ENCODE measurements at regions not wholly inside any gene's neighbourhood (a gene's known extent, or its start where the extent isn't known, plus 50 kb on each side); places are given as distances from the start of the nearest gene placed in this dataset.

DNA sequence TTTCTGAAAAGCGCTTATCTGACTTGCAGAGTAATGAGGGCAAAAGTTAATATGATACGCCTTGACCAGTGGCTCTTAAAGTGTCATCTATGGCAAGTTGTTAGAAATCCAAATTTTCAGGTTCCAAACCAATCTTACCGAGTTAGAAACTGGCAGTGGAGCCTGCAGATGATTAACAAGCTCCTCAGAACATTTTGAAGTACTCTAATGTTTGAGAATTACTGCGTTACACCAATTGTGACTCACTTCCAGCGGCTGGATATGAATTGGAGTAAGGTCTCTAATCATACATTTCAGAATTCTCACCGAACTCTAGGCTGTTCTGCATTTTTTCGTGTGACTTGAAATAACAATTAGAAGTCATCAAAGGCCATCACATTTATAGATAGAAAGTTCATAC, 73.5 kb upstream of the TMPRSS15 start:
- TF ChIP-seq, protein P1, sequence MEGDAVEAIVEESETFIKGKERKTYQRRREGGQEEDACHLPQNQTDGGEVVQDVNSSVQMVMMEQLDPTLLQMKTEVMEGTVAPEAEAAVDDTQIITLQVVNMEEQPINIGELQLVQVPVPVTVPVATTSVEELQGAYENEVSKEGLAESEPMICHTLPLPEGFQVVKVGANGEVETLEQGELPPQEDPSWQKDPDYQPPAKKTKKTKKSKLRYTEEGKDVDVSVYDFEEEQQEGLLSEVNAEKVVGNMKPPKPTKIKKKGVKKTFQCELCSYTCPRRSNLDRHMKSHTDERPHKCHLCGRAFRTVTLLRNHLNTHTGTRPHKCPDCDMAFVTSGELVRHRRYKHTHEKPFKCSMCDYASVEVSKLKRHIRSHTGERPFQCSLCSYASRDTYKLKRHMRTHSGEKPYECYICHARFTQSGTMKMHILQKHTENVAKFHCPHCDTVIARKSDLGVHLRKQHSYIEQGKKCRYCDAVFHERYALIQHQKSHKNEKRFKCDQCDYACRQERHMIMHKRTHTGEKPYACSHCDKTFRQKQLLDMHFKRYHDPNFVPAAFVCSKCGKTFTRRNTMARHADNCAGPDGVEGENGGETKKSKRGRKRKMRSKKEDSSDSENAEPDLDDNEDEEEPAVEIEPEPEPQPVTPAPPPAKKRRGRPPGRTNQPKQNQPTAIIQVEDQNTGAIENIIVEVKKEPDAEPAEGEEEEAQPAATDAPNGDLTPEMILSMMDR (IDR thresholded peaks at IDR 0.05 in 2 of 3, conservative IDR thresholded peaks at IDR 0.05 in 1 of 3; ENCODE audit: borderline replicate concordance in 1 of 3, insufficient read depth in 1 of 3, low read depth in 2 of 3, low read length in 2 of 3): no peak
- TF ChIP-seq POLR2AphosphoS5 (IDR thresholded peaks at IDR 0.05; ENCODE audit: low read depth, low read length) (no peak), CBX3 (IDR thresholded peaks at IDR 0.05; ENCODE audit: low read depth) (no peak), POLR2A (IDR thresholded peaks at IDR 0.05; ENCODE audit: borderline replicate concordance, extremely low read depth, insufficient read depth, insufficient read length) (no peak), YY1 (IDR thresholded peaks at IDR 0.05; ENCODE audit: extremely low read depth, insufficient replicate concordance, low read depth, low read length) (no peak), EZH2 (IDR thresholded peaks at IDR 0.05) (no peak), REST (IDR thresholded peaks at IDR 0.05; ENCODE audit: low read depth) (no peak), SIN3A (IDR thresholded peaks at IDR 0.05; ENCODE audit: low read depth) (no peak), EZH2phosphoT487 (IDR thresholded peaks at IDR 0.05; ENCODE audit: borderline replicate concordance) (no peak), TCF7L2 (IDR thresholded peaks at IDR 0.05; ENCODE audit: borderline replicate concordance, extremely low read depth, insufficient read depth, insufficient read length) (no peak), JUND (IDR thresholded peaks at IDR 0.05) (no peak), CEBPB (IDR thresholded peaks at IDR 0.05; ENCODE audit: low read depth) (no peak)
- TF ChIP-seq, protein P2, sequence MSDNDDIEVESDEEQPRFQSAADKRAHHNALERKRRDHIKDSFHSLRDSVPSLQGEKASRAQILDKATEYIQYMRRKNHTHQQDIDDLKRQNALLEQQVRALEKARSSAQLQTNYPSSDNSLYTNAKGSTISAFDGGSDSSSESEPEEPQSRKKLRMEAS (IDR thresholded peaks at IDR 0.05): no peak
- TF ChIP-seq, protein P3, sequence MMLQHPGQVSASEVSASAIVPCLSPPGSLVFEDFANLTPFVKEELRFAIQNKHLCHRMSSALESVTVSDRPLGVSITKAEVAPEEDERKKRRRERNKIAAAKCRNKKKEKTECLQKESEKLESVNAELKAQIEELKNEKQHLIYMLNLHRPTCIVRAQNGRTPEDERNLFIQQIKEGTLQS (IDR thresholded peaks at IDR 0.05): no peak

Data from HCT116 (cell line).